K562 (cell line): ENCODE measurements at regions not wholly inside any gene's neighbourhood (a gene's known extent, or its start where the extent isn't known, plus 50 kb on each side); places are given as distances from the start of the nearest gene placed in this dataset.

Experiments used
- ARHGAP35 ChIP-seq: fragments of 450-650 bp; IDR thresholded peaks from 2 replicates; pipeline ENCODE4 v1.6.1; 2018; ENCODE audit not compliant: partially characterized antibody
- KAT2B ChIP-seq: IDR thresholded peaks from one replicate; pipeline ENCODE4 v1.6.1; 2012; ENCODE audit warnings: low read depth, mild to moderate bottlenecking, control low read depth, inconsistent platforms, low read length, moderate library complexity
- NFIC ChIP-seq: fragments of 450-650 bp; IDR thresholded peaks from 2 replicates; pipeline ENCODE4 v1.6.1; 2017; ENCODE audit warnings: mild to moderate bottlenecking, inconsistent platforms
- POLR2G ChIP-seq: fragments of 200-400 bp; formaldehyde crosslinking; IDR thresholded peaks from 2 replicates; pipeline ENCODE4 v1.6.1; 2017; ENCODE audit warnings: low read depth, mild to moderate bottlenecking, antibody characterized with exemption, low read length, moderate library complexity
- RBBP5 ChIP-seq: fragments of 200-600 bp; sonication (generic); IDR thresholded peaks from 2 replicates; pipeline ENCODE4 v1.6.1; 2012; ENCODE audit warnings: borderline replicate concordance, mild to moderate bottlenecking, low read length, control low read depth, inconsistent platforms; ENCODE audit not compliant: insufficient read depth, poor library complexity, severe bottlenecking
- SRSF7 ChIP-seq: fragments of 200-400 bp; formaldehyde crosslinking; optimal IDR thresholded peaks from 2 replicates; pipeline ENCODE3; 2017; ENCODE audit warnings: mild to moderate bottlenecking, low read depth, low read length
- TOE1 ChIP-seq, 2 experiments: fragments of 450-650 bp in 1 of 2; sonication (generic) in 1 of 2; formaldehyde crosslinking in 1 of 2; IDR thresholded peaks; 2 replicates each; pipeline versions ENCODE4 v1.7.1 to v1.8.0; 2016 to 2022; ENCODE audit warnings: borderline replicate concordance in 2 of 2, mild to moderate bottlenecking in 2 of 2, antibody characterized with exemption in 1 of 2, inconsistent platforms in 1 of 2, low read depth in 1 of 2, missing genetic modification reagents in 1 of 2, moderate library complexity in 1 of 2
- ZNF143 ChIP-seq: sonication (generic); formaldehyde crosslinking; IDR thresholded peaks from 2 replicates; pipeline ENCODE4 v1.9.0; 2022; ENCODE audit warnings: mild to moderate bottlenecking, missing genetic modification reagents
- ZNF324 ChIP-seq: fragments of 250-450 bp; sonication (Bioruptor Pico); IDR thresholded peaks from 2 replicates; pipeline ENCODE4 v1.4.0; 2020; ENCODE audit warnings: mild to moderate bottlenecking
- ZNF384 ChIP-seq: IDR thresholded peaks from 2 replicates; pipeline ENCODE4 v1.6.1; 2012; ENCODE audit warnings: low read depth, low read length, improper control_type of control experiment
- ZNF586 ChIP-seq: fragments of 450-650 bp; formaldehyde crosslinking; conservative IDR thresholded peaks from 2 replicates; pipeline ENCODE4 v1.4.0; 2020; ENCODE audit warnings: mild to moderate bottlenecking, moderate library complexity
- ZNF695 ChIP-seq: fragments of 450-650 bp; formaldehyde crosslinking; IDR thresholded peaks from 2 replicates; pipeline ENCODE4 v1.4.0; 2020; ENCODE audit warnings: mild to moderate bottlenecking, moderate library complexity
- TF ChIP-seq, protein P1 (sequence below), 2 experiments: fragments of 450-650 bp in 1 of 2; sonication (generic) in 1 of 2; formaldehyde crosslinking in 1 of 2; IDR thresholded peaks; 2 replicates each; pipeline versions ENCODE4 v1.7.1 to v1.9.0; 2016 to 2022; ENCODE audit warnings: inconsistent platforms in 1 of 2, mild to moderate bottlenecking in 1 of 2, missing genetic modification reagents in 1 of 2
- TF ChIP-seq, protein P2 (sequence below): fragments of 250-450 bp; sonication (Bioruptor Pico); IDR thresholded peaks from 2 replicates; pipeline ENCODE4 v1.8.0; 2022; ENCODE audit warnings: inconsistent platforms, mild to moderate bottlenecking, moderate library complexity, borderline replicate concordance
- TF ChIP-seq, protein P3 (sequence below): fragments of 450-650 bp; formaldehyde crosslinking; IDR thresholded peaks from 2 replicates; pipeline ENCODE4 v1.4.0; 2020; ENCODE audit warnings: mild to moderate bottlenecking, moderate library complexity

- TF ChIP-seq, protein P1, sequence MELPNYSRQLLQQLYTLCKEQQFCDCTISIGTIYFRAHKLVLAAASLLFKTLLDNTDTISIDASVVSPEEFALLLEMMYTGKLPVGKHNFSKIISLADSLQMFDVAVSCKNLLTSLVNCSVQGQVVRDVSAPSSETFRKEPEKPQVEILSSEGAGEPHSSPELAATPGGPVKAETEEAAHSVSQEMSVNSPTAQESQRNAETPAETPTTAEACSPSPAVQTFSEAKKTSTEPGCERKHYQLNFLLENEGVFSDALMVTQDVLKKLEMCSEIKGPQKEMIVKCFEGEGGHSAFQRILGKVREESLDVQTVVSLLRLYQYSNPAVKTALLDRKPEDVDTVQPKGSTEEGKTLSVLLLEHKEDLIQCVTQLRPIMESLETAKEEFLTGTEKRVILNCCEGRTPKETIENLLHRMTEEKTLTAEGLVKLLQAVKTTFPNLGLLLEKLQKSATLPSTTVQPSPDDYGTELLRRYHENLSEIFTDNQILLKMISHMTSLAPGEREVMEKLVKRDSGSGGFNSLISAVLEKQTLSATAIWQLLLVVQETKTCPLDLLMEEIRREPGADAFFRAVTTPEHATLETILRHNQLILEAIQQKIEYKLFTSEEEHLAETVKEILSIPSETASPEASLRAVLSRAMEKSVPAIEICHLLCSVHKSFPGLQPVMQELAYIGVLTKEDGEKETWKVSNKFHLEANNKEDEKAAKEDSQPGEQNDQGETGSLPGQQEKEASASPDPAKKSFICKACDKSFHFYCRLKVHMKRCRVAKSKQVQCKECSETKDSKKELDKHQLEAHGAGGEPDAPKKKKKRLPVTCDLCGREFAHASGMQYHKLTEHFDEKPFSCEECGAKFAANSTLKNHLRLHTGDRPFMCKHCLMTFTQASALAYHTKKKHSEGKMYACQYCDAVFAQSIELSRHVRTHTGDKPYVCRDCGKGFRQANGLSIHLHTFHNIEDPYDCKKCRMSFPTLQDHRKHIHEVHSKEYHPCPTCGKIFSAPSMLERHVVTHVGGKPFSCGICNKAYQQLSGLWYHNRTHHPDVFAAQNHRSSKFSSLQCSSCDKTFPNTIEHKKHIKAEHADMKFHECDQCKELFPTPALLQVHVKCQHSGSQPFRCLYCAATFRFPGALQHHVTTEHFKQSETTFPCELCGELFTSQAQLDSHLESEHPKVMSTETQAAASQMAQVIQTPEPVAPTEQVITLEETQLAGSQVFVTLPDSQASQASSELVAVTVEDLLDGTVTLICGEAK (IDR thresholded peaks at IDR 0.05) = no peak
- TF ChIP-seq, protein P1 (CRISPR knock-in tag; IDR thresholded peaks at IDR 0.05) = no peak
- TF ChIP-seq TOE1 (IDR thresholded peaks at IDR 0.05; ENCODE audit: borderline replicate concordance) (peak; percentile 65; the same call in 1 of the 2 replicates), TOE1 (CRISPR knock-in tag; IDR thresholded peaks at IDR 0.05; ENCODE audit: borderline replicate concordance, low read depth) (no peak), ARHGAP35 (no peak), KAT2B (no peak), ZNF324 (CRISPR knock-in tag) (no peak), ZNF695 (CRISPR knock-in tag) (no peak), ZNF143 (no peak), POLR2G (no peak), ZNF384 (no peak), SRSF7 (no peak), ZNF586 (CRISPR knock-in tag) (no peak), RBBP5 (peak; percentile 28), NFIC (peak; percentile 95)
- TF ChIP-seq, protein P2, sequence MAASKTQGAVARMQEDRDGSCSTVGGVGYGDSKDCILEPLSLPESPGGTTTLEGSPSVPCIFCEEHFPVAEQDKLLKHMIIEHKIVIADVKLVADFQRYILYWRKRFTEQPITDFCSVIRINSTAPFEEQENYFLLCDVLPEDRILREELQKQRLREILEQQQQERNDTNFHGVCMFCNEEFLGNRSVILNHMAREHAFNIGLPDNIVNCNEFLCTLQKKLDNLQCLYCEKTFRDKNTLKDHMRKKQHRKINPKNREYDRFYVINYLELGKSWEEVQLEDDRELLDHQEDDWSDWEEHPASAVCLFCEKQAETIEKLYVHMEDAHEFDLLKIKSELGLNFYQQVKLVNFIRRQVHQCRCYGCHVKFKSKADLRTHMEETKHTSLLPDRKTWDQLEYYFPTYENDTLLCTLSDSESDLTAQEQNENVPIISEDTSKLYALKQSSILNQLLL (CRISPR knock-in tag) = no peak
- TF ChIP-seq, protein P3, sequence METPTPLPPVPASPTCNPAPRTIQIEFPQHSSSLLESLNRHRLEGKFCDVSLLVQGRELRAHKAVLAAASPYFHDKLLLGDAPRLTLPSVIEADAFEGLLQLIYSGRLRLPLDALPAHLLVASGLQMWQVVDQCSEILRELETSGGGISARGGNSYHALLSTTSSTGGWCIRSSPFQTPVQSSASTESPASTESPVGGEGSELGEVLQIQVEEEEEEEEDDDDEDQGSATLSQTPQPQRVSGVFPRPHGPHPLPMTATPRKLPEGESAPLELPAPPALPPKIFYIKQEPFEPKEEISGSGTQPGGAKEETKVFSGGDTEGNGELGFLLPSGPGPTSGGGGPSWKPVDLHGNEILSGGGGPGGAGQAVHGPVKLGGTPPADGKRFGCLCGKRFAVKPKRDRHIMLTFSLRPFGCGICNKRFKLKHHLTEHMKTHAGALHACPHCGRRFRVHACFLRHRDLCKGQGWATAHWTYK = peak; percentile 34; the same call in 1 of the 2 replicates
These were observed 82.5 kb upstream of the PICALM start (continued) for GRCh38 chr11:86151174-86152005.
